H9 (cell line): ENCODE measurements at regions not wholly inside any gene's neighbourhood (a gene's known extent, or its start where the extent isn't known, plus 50 kb on each side); places are given as distances from the start of the nearest gene placed in this dataset.

Experiments used
- DNase-seq: peaks from one replicate; pipeline ENCODE4 v3.0.0-alpha.2; 2017
- H2AFZ ChIP-seq: one replicate; pipeline ENCODE4 v1.6.1; 2013; ENCODE audit warnings: mild to moderate bottlenecking, low read length, control low read depth, moderate library complexity
- H2AK5ac ChIP-seq: 2 replicates; pipeline ENCODE4 v1.6.1; 2013; ENCODE audit warnings: low read length, control low read depth, mixed read lengths; ENCODE audit not compliant: insufficient read length
- H2BK120ac ChIP-seq: one replicate; pipeline ENCODE4 v1.6.1; 2013; ENCODE audit warnings: low read depth, mild to moderate bottlenecking, low read length, control low read depth, inconsistent platforms; ENCODE audit not compliant: poor library complexity, severe bottlenecking
- H2BK12ac ChIP-seq: 2 replicates; pipeline ENCODE4 v1.6.1; 2013; ENCODE audit warnings: low read length, control low read depth, mixed read lengths, low read depth; ENCODE audit not compliant: insufficient read length
- H2BK15ac ChIP-seq: 2 replicates; pipeline ENCODE4 v1.6.1; 2013; ENCODE audit warnings: low read depth, low read length, control low read depth
- H2BK20ac ChIP-seq: one replicate; pipeline ENCODE4 v1.6.1; 2013; ENCODE audit warnings: low read depth, mild to moderate bottlenecking, low read length, control low read depth, inconsistent platforms; ENCODE audit not compliant: poor library complexity, severe bottlenecking
- H2BK5ac ChIP-seq: 2 replicates; pipeline ENCODE4 v1.6.1; 2013; ENCODE audit warnings: low read length, control low read depth, mixed read lengths; ENCODE audit not compliant: insufficient read length
- H3K14ac ChIP-seq: 2 replicates; pipeline ENCODE4 v1.6.1; 2013; ENCODE audit warnings: low read length, control low read depth; ENCODE audit not compliant: insufficient read depth
- H3K18ac ChIP-seq: 2 replicates; pipeline ENCODE4 v1.6.1; 2013; ENCODE audit warnings: low read depth, mild to moderate bottlenecking, mixed read lengths, low read length, control low read depth; ENCODE audit not compliant: insufficient read length
- H3K23ac ChIP-seq: 2 replicates; pipeline ENCODE4 v1.6.1; 2013; ENCODE audit warnings: low read length, control low read depth, mixed read lengths, low read depth; ENCODE audit not compliant: insufficient read length
- H3K23me2 ChIP-seq: 2 replicates; pipeline ENCODE4 v1.6.1; 2013; ENCODE audit warnings: low read depth, mild to moderate bottlenecking, mixed read lengths, low read length, control low read depth; ENCODE audit not compliant: insufficient read length, poor library complexity, severe bottlenecking
- H3K27ac ChIP-seq: 2 replicates; pipeline ENCODE4 v1.5.1; 2013; ENCODE audit warnings: low read length, control low read depth, mixed read lengths, low read depth; ENCODE audit not compliant: insufficient read length
- H3K27me3 ChIP-seq: 2 replicates; pipeline ENCODE4 v1.6.1; 2013; ENCODE audit warnings: low read length, control low read depth, inconsistent platforms; ENCODE audit not compliant: insufficient read depth
- H3K4ac ChIP-seq: 2 replicates; pipeline ENCODE4 v1.6.1; 2013; ENCODE audit warnings: low read depth, mild to moderate bottlenecking, control low read depth, inconsistent platforms, low read length, moderate library complexity
- H3K4me1 ChIP-seq: 2 replicates; pipeline ENCODE4 v1.6.1; 2013; ENCODE audit warnings: low read length, control low read depth, inconsistent platforms; ENCODE audit not compliant: insufficient read depth
- H3K4me2 ChIP-seq: 2 replicates; pipeline ENCODE4 v1.6.1; 2013; ENCODE audit warnings: low read length, control low read depth, mixed read lengths; ENCODE audit not compliant: insufficient read length, insufficient read depth
- H3K56ac ChIP-seq: 2 replicates; pipeline ENCODE4 v1.6.1; 2013; ENCODE audit warnings: low read depth, mild to moderate bottlenecking, mixed read lengths, low read length, control low read depth; ENCODE audit not compliant: insufficient read length
- H3K79me1 ChIP-seq: 2 replicates; pipeline ENCODE4 v1.6.1; 2013; ENCODE audit warnings: low read depth, mild to moderate bottlenecking, moderate library complexity, low read length, control low read depth, inconsistent platforms; ENCODE audit not compliant: insufficient read depth, poor library complexity, severe bottlenecking
- H3K79me2 ChIP-seq: 2 replicates; pipeline ENCODE4 v1.6.1; 2013; ENCODE audit warnings: low read length, control low read depth, inconsistent platforms; ENCODE audit not compliant: insufficient read depth
- H3K9ac ChIP-seq: 2 replicates; pipeline ENCODE4 v1.6.1; 2013; ENCODE audit warnings: low read length, control low read depth, mixed read lengths; ENCODE audit not compliant: insufficient read length; ENCODE audit errors: extremely low read depth
- H3K9me3 ChIP-seq: one replicate; pipeline ENCODE4 v1.6.1; 2013; ENCODE audit warnings: low read depth, low read length, inconsistent platforms; ENCODE audit not compliant: control insufficient read depth
- H3T11ph ChIP-seq: one replicate; pipeline ENCODE4 v1.6.1; 2013; ENCODE audit warnings: mild to moderate bottlenecking, low read length, control low read depth, inconsistent platforms
- H4K20me1 ChIP-seq: one replicate; pipeline ENCODE4 v1.6.1; 2013; ENCODE audit not compliant: control insufficient read depth, insufficient read length, insufficient read depth
- H4K5ac ChIP-seq: 2 replicates; pipeline ENCODE4 v1.6.1; 2013; ENCODE audit warnings: low read depth, mild to moderate bottlenecking, mixed read lengths, low read length, control low read depth; ENCODE audit not compliant: insufficient read length
- H4K8ac ChIP-seq: replicated peaks from 2 replicates; pipeline ENCODE4 v1.6.1; 2013; ENCODE audit warnings: low read length, control low read depth, mixed read lengths, low read depth; ENCODE audit not compliant: insufficient read length
- H4K91ac ChIP-seq: 2 replicates; pipeline ENCODE4 v1.6.1; 2013; ENCODE audit warnings: low read depth, mild to moderate bottlenecking, moderate library complexity, mixed read lengths, low read length, control low read depth; ENCODE audit not compliant: insufficient read length
- H3K27ac Mint-ChIP-seq, 3 experiments: 2 replicates in 2 of 3; 3 replicates in 1 of 3; pipeline ENCODE4 v1.8.0; 2020 to 2021; ENCODE audit warnings: mixed read lengths in 3 of 3, mild to moderate bottlenecking in 1 of 3, moderate library complexity in 1 of 3
- H3K27me3 Mint-ChIP-seq: 2 replicates; pipeline ENCODE4 v1.8.0; 2021; ENCODE audit warnings: low read depth, mild to moderate bottlenecking, moderate library complexity, mixed read lengths
- H3K36me3 Mint-ChIP-seq, 3 experiments: 2 replicates in 2 of 3; 3 replicates in 1 of 3; pipeline ENCODE4 v1.8.0; 2020 to 2021; ENCODE audit warnings: low read depth in 3 of 3, mixed read lengths in 3 of 3; ENCODE audit not compliant: insufficient read depth in 1 of 3
- H3K4me1 Mint-ChIP-seq, 2 experiments: 2 replicates each; pipeline ENCODE4 v1.8.0; 2020; ENCODE audit warnings: mixed read lengths in 2 of 2
- H3K4me3 Mint-ChIP-seq, 2 experiments: 2 replicates in 1 of 2; 3 replicates in 1 of 2; pipeline ENCODE4 v1.8.0; 2020 to 2021; ENCODE audit warnings: mild to moderate bottlenecking in 2 of 2, mixed read lengths in 2 of 2, moderate library complexity in 1 of 2
- H3K9me3 Mint-ChIP-seq, 2 experiments: 2 replicates in 1 of 2; 3 replicates in 1 of 2; pipeline ENCODE4 v1.8.0; 2020; ENCODE audit warnings: mild to moderate bottlenecking in 2 of 2, mixed read lengths in 2 of 2, moderate library complexity in 1 of 2
- CTCF ChIP-seq: fragments of 200-600 bp; sonication (generic); conservative IDR thresholded peaks from 3 replicates; pipeline ENCODE4 v1.8.0; 2021; ENCODE audit warnings: antibody characterized with exemption, mild to moderate bottlenecking
- WGBS: extraction: QIAGEN DNeasy Blood & Tissue Kit; methylation state at CpG from one replicate; pipeline ENCODE4 v1.1.7; 2013; ENCODE audit warnings: missing lambda C conversion rate, low lambda C conversion rate, mixed read lengths; ENCODE audit not compliant: insufficient read length; ENCODE audit errors: extremely low coverage; 5-methylcytosine and 5-hydroxymethylcytosine counted together

- Histone ChIP-seq H3K79me1 (no peaks in the 10 kb centered on the region), H3K79me2 (no peaks in the 10 kb centered on the region), H2AK5ac (no peak overlapping the region), H3K23ac (no peak overlapping the region), H3K56ac (no peak overlapping the region), H2BK15ac (no peak overlapping the region), H3K4ac (no peak overlapping the region), H2BK12ac (no peak overlapping the region), H3K27me3 (no peaks in the 10 kb centered on the region), H3K9me3 (no peaks in the 10 kb centered on the region), H4K8ac (no peak overlapping the region), H4K91ac (no peak overlapping the region), H4K20me1 (no peaks in the 10 kb centered on the region), H3K14ac (no peak overlapping the region; the same call in 1 of the 2 replicates), H3K9ac (no peak overlapping the region), H3K4me2 (no peak overlapping the region), H4K5ac (no peak overlapping the region), H2BK20ac (no peak overlapping the region), H2BK120ac (no peak overlapping the region), H3K27ac (no peak overlapping the region), H2AFZ (no peak overlapping the region), H3K18ac (no peak overlapping the region), H3T11ph (no peak overlapping the region), H3K23me2 (no peaks in the 10 kb centered on the region), H2BK5ac (no peak overlapping the region), H3K4me1 (no peaks in the 10 kb centered on the region)
- peaks cover 5 to 8% of the 10 kb centered on the region in 2 experiments for H3K4me1 Mint-ChIP-seq
- peaks cover 3% of the 10 kb centered on the region for H3K27me3 Mint-ChIP-seq
- H3K9me3 Mint-ChIP-seq, result no peaks in the 10 kb centered on the region
- no peak overlapping the region for H3K27ac Mint-ChIP-seq
- no peak for DNase-seq
- no peak for TF ChIP-seq CTCF
- no peaks in the 10 kb centered on the region for H3K36me3 Mint-ChIP-seq
- H3K4me3 Mint-ChIP-seq, result no peak overlapping the region
- WGBS, result no CpG with 5 or more reads among the region's 3 CpGs
These were observed 145.5 kb downstream of the WNT5A start for GRCh38 chr3:55341502-55342031.
